B cell (primary cell): ENCODE measurements at regions not wholly inside any gene's neighbourhood (a gene's known extent, or its start where the extent isn't known, plus 50 kb on each side); places are given as distances from the start of the nearest gene placed in this dataset.

Experiments used
- CTCF ChIP-seq: fragments of 200-600 bp; IDR thresholded peaks from one replicate; pipeline ENCODE4 v1.8.0; 2022; ENCODE audit warnings: antibody characterized with exemption, mild to moderate bottlenecking
- EZH2 ChIP-seq: IDR thresholded peaks from 2 replicates; pipeline ENCODE4 v1.6.1; 2012; ENCODE audit warnings: borderline replicate concordance, low read depth, mild to moderate bottlenecking, moderate library complexity, low read length; ENCODE audit not compliant: insufficient read depth, poor library complexity, severe bottlenecking

DNA sequence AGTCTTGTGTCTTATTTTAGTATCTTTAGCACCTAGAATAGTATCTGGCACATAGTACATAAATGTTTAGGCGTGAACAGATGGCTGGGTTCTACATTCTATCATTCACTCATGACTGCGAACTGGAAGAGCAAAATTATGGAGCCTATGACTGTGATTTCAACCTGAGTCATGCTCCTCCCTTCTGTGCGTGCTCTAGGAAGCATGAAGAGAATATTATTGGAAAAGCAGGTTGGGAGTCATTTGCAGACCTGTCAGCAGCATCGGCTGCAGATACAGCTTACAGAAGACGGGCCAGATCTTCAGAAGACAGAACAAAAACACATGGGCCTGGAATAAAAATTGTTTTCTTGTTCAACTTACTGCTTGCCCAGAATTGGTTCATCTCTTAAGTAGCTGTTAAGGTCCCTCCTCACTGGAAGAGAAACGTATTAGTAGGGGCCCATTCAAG is 344.0 kb upstream of the USP24 start:
- TF ChIP-seq EZH2 (no peak), CTCF (no peak)
